B cell (primary cell): ENCODE measurements at regions not wholly inside any gene's neighbourhood (a gene's known extent, or its start where the extent isn't known, plus 50 kb on each side); places are given as distances from the start of the nearest gene placed in this dataset.

Experiments used
- ATAC-seq: fragments of 200-7000 bp; cut with Tn5 transposase; one replicate; pipeline ENCODE4 v1.10.0; 2021; ENCODE audit warnings: low read depth, mild to moderate bottlenecking, moderate number of reproducible peaks, moderate library complexity
- CTCF ChIA-PET: fragments of 350-600 bp; sonication (Branson Sonifier 250); formaldehyde crosslinking; loops from one replicate; lab custom pipeline; 2021; ENCODE audit warnings: antibody characterized with exemption, inconsistent platforms; lab: Charles Lee
- POLR2A ChIA-PET: fragments of 350-600 bp; sonication (Branson Sonifier 250); formaldehyde crosslinking; loops from one replicate; lab custom pipeline; 2021; ENCODE audit warnings: antibody characterized with exemption; lab: Charles Lee
- DNase-seq: peaks from one replicate; pipeline ENCODE4 v3.0.0; 2013
- H2AFZ ChIP-seq: 2 replicates; pipeline ENCODE4 v1.6.1; 2012; ENCODE audit warnings: mild to moderate bottlenecking, low read depth, low read length; ENCODE audit not compliant: insufficient read depth, poor library complexity, severe bottlenecking
- H3K27ac ChIP-seq, 2 donors: 1 replicate in 1 of 2; 2 replicates in 1 of 2; pipeline ENCODE4 v1.5.1; 2012 to 2013; ENCODE audit warnings: low read length in 2 of 2, mild to moderate bottlenecking in 2 of 2, moderate library complexity in 1 of 2
- H3K27me3 ChIP-seq, 4 experiments: fragments of 200-600 bp in 1 of 4; sonication (generic) in 1 of 4; replicated peaks in 1 of 4; 1 replicate in 2 of 4; 2 replicates in 2 of 4; pipeline versions ENCODE4 v1.6.1 to v1.7.0; 2013 to 2016; ENCODE audit warnings: low read length in 3 of 4, mild to moderate bottlenecking in 2 of 4, mixed read lengths in 1 of 4, moderate library complexity in 1 of 4; ENCODE audit not compliant: insufficient read depth in 4 of 4, control insufficient read depth in 3 of 4; ENCODE audit errors: control extremely low read depth in 1 of 4
- H3K36me3 ChIP-seq, 2 experiments: replicated peaks in 1 of 2; 1 replicate in 1 of 2; 2 replicates in 1 of 2; pipeline versions ENCODE4 v1.6.1 to v1.7.1; 2013; ENCODE audit warnings: low read length in 1 of 2; ENCODE audit not compliant: insufficient read depth in 2 of 2, control insufficient read depth in 1 of 2; ENCODE audit errors: control extremely low read depth in 1 of 2, extremely low read depth in 1 of 2
- H3K4me1 ChIP-seq, 2 donors: fragments of 200-600 bp in 1 of 2; sonication (generic) in 1 of 2; 1 replicate in 1 of 2; 2 replicates in 1 of 2; pipeline versions ENCODE4 v1.5.1 to v1.6.1; 2013 to 2017; ENCODE audit warnings: low read length in 2 of 2; ENCODE audit not compliant: control insufficient read depth in 2 of 2, insufficient read depth in 2 of 2
- H3K4me2 ChIP-seq: replicated peaks from 2 replicates; pipeline ENCODE3; 2012; ENCODE audit warnings: mild to moderate bottlenecking, low read depth, low read length; ENCODE audit not compliant: poor library complexity, severe bottlenecking
- H3K4me3 ChIP-seq, 5 experiments: fragments of 200-600 bp in 1 of 5; sonication (generic) in 1 of 5; 1 replicate in 3 of 5; 2 replicates in 2 of 5; pipeline versions ENCODE4 v1.5.1 to v1.7.0; 2011 to 2016; ENCODE audit warnings: low read length in 4 of 5, mild to moderate bottlenecking in 4 of 5, low read depth in 2 of 5, control low read depth in 1 of 5, moderate library complexity in 1 of 5; ENCODE audit not compliant: insufficient read depth in 1 of 5; ENCODE audit errors: control extremely low read depth in 1 of 5, extremely low read depth in 1 of 5
- H3K79me2 ChIP-seq: fragments of 200-600 bp; sonication (generic); one replicate; pipeline ENCODE4 v1.6.0; 2016; ENCODE audit warnings: low read length; ENCODE audit not compliant: control insufficient read depth, insufficient read depth
- H3K9ac ChIP-seq: fragments of 200-600 bp; sonication (generic); 2 replicates; pipeline ENCODE4 v1.6.1; 2017; ENCODE audit warnings: mild to moderate bottlenecking, low read length, moderate library complexity
- H3K9me3 ChIP-seq, 3 donors: one replicate each; pipeline versions ENCODE4 v1.6.1 to v1.7.1; 2013; ENCODE audit warnings: low read length in 2 of 3; ENCODE audit not compliant: control insufficient read depth in 2 of 3, insufficient read depth in 1 of 3; ENCODE audit errors: control extremely low read depth in 1 of 3
- H4K20me1 ChIP-seq: 2 replicates; pipeline ENCODE4 v1.6.0; 2012; ENCODE audit warnings: mild to moderate bottlenecking, low read length; ENCODE audit not compliant: insufficient read depth, control insufficient read depth, poor library complexity, severe bottlenecking
- H3K27ac Mint-ChIP-seq: one replicate; pipeline ENCODE4 v1.8.0; 2021; ENCODE audit warnings: mixed read lengths
- H3K27me3 Mint-ChIP-seq: one replicate; pipeline ENCODE4 v1.8.0; 2021; ENCODE audit warnings: mixed read lengths
- H3K4me1 Mint-ChIP-seq: one replicate; pipeline ENCODE4 v1.8.0; 2021; ENCODE audit warnings: mixed read lengths
- H3K4me3 Mint-ChIP-seq: one replicate; pipeline ENCODE4 v1.8.0; 2021; ENCODE audit warnings: mixed read lengths
- H3K9me3 Mint-ChIP-seq: one replicate; pipeline ENCODE4 v1.8.0; 2022; ENCODE audit warnings: mixed read lengths; ENCODE audit not compliant: insufficient read depth
- CTCF ChIP-seq: fragments of 200-600 bp; IDR thresholded peaks from one replicate; pipeline ENCODE4 v1.8.0; 2022; ENCODE audit warnings: antibody characterized with exemption, mild to moderate bottlenecking
- EZH2 ChIP-seq: IDR thresholded peaks from 2 replicates; pipeline ENCODE4 v1.6.1; 2012; ENCODE audit warnings: borderline replicate concordance, low read depth, mild to moderate bottlenecking, moderate library complexity, low read length; ENCODE audit not compliant: insufficient read depth, poor library complexity, severe bottlenecking
- WGBS: methylation state at CpG from one replicate; pipeline ENCODE4 v1.1.5; 2013; ENCODE audit warnings: missing lambda C conversion rate; ENCODE audit not compliant: insufficient coverage; 5-methylcytosine and 5-hydroxymethylcytosine counted together
- intact Hi-C: fragments of 100-400 bp; cut with micrococcal nuclease; formaldehyde crosslinking; loops from one replicate; pipeline ENCODE4 v1.10.0; 2022

GRCh38 chr14:30194741-30195148 is 267.1 kb upstream of the PRKD1 start:
- ChIA-PET POLR2A (no interaction called here), CTCF (no interaction called here)
- no peaks in the 10 kb centered on the region for H3K9me3 Mint-ChIP-seq
- Histone ChIP-seq H2AFZ (no peak overlapping the region), H3K9me3 (no peaks in the 10 kb centered on the region), H3K27me3 (no peaks in the 10 kb centered on the region), H3K79me2 (no peaks in the 10 kb centered on the region), H3K4me1 (no peaks in the 10 kb centered on the region), H4K20me1 (no peaks in the 10 kb centered on the region), H3K36me3 (no peaks in the 10 kb centered on the region), H3K4me2 (no peak overlapping the region), H3K9ac (no peak overlapping the region), H3K27ac (no peak overlapping the region), H3K4me3 (no peak overlapping the region)
- intact Hi-C loops, result no loop called here
- DNase-seq, result no peak
- TF ChIP-seq EZH2 (no peak), CTCF (no peak)
- no CpG with 5 or more reads among the region's 2 CpGs for WGBS
- no peaks in the 10 kb centered on the region for H3K4me1 Mint-ChIP-seq
- H3K27ac Mint-ChIP-seq, result no peak overlapping the region
- ATAC-seq, result no peak
- H3K4me3 Mint-ChIP-seq, result no peak overlapping the region
- no peaks in the 10 kb centered on the region for H3K27me3 Mint-ChIP-seq

- H2AFZ ChIP-seq, result no peak overlapping the region
- Mint-ChIP-seq H3K9me3 (no peaks in the 10 kb centered on the region), H3K4me3 (no peak overlapping the region), H3K27ac (no peak overlapping the region), H3K4me1 (no peaks in the 10 kb centered on the region), H3K27me3 (no peaks in the 10 kb centered on the region)
- no peak overlapping the region for H3K4me3 ChIP-seq
- DNase-seq (no peak), ATAC-seq (no peak)
- H3K27me3 ChIP-seq, result no peaks in the 10 kb centered on the region
- no peak overlapping the region for H3K4me2 ChIP-seq
- H3K79me2 ChIP-seq, result no peaks in the 10 kb centered on the region
- TF ChIP-seq CTCF (no peak), EZH2 (no peak)
- H3K9me3 ChIP-seq, result no peaks in the 10 kb centered on the region
- H3K27ac ChIP-seq, result no peak overlapping the region
- H3K36me3 ChIP-seq, result no peaks in the 10 kb centered on the region
- no peaks in the 10 kb centered on the region for H4K20me1 ChIP-seq
- intact Hi-C loops, result no loop called here
- H3K9ac ChIP-seq, result no peak overlapping the region
- no CpG with 5 or more reads among the region's 3 CpGs for WGBS
- ChIA-PET CTCF (no interaction called here), POLR2A (no interaction called here)
- H3K4me1 ChIP-seq, result no peaks in the 10 kb centered on the region
These were observed 268.3 kb upstream of the PRKD1 start for GRCh38 chr14:30195941-30196340.
